Psoas muscle (tissue), 7 donors: ENCODE measurements at regions not wholly inside any gene's neighbourhood (a gene's known extent, or its start where the extent isn't known, plus 50 kb on each side); places are given as distances from the start of the nearest gene placed in this dataset.
"Not testable (repeated sequence)": the region's sequence is repeated elsewhere in the genome, so short reads cannot be mapped to it uniquely, and the experiment has no call there.

ENCODE experiments used
- ATAC-seq, 4 donors: fragments of 200-7000 bp; cut with Tn5 transposase; one replicate each; pipeline ENCODE4 v1.9.1; 2020; ENCODE audit warnings: moderate library complexity in 3 of 4, mild to moderate bottlenecking in 2 of 4
- DNase-seq, 2 donors: peaks; one replicate each; pipeline ENCODE4 v3.0.0-alpha.2; 2020
- H3K27ac ChIP-seq: fragments of 200-600 bp; one replicate; pipeline ENCODE4 v1.8.0; 2022
- H3K27me3 ChIP-seq, 3 donors: fragments of 200-600 bp in 1 of 3; one replicate each; pipeline versions ENCODE4 v1.6.1 to v1.8.0; 2013 to 2022; ENCODE audit warnings: low read length in 2 of 3, mild to moderate bottlenecking in 2 of 3, moderate library complexity in 1 of 3; ENCODE audit not compliant: insufficient read depth in 3 of 3
- H3K36me3 ChIP-seq, 2 donors: fragments of 200-600 bp in 1 of 2; one replicate each; pipeline versions ENCODE4 v1.6.1 to v1.8.0; 2013 to 2022; ENCODE audit warnings: low read depth in 1 of 2, mild to moderate bottlenecking in 1 of 2, moderate library complexity in 1 of 2; ENCODE audit not compliant: insufficient read depth in 1 of 2
- H3K4me1 ChIP-seq: fragments of 200-600 bp; one replicate; pipeline ENCODE4 v1.8.0; 2022
- H3K4me3 ChIP-seq: fragments of 200-600 bp; one replicate; pipeline ENCODE4 v1.8.0; 2022; ENCODE audit warnings: mild to moderate bottlenecking
- H3K9me3 ChIP-seq: fragments of 200-600 bp; one replicate; pipeline ENCODE4 v1.8.0; 2022
- WGBS, 3 donors: extraction: QIAGEN DNeasy Blood & Tissue Kit; methylation state at CpG; one replicate each; pipeline versions ENCODE4 v1.1.6 to v1.1.7; 2013; 5-methylcytosine and 5-hydroxymethylcytosine counted together
- intact Hi-C, 2 donors: fragments of 100-400 bp; cut with DNase I; formaldehyde crosslinking; loops; one replicate each; pipeline versions ENCODE4 v1.11.0 to v1.14.2; 2022
- TF ChIP-seq, protein P1 (sequence below): fragments of 200-600 bp; IDR thresholded peaks from one replicate; pipeline ENCODE4 v1.8.0; 2022; ENCODE audit warnings: antibody characterized with exemption
- donor health status: healthy with polysubstance abuse.
- donor health status: DM: no; HTN: no; CAD: no; lungs with moderate emphysema.
- donor health status: Bipolar disorder and iron deficiency.
- donor health status: healthy.
- donor health status: DM: yes; HTN: yes; CAD: no.
- donor health status: DM: no; HTN: no; CAD: no.
- donor health status: DM: yes; HTN: yes; CAD: no.

DNA sequence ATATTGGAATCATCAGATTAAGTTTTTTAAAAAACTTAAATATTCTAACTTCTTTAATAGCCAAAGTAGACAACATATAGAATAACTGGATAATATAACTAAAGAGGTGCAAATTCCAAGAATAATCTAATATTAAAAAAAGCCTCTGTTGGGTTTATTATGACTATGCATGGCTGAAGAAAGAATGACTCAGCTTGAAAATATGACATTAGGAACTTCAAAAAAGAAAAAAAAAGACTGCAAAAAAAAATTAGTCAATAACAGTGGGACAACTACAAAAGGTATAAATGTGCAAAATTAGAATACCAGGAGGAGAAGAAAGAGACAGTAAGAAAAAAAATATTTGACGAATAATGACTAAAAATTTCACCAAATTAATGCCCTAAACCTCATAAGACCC, 1178.0 kb downstream of the JRKL start:
- no peaks in the 10 kb centered on the region for H3K4me1 ChIP-seq
- H3K9me3 ChIP-seq: no peaks in the 10 kb centered on the region
- intact Hi-C loops: no loop called here
- 86 to 92% (median 90%) methylated on average over 1 of the region's 1 CpG for WGBS, 3 donors
- no peaks in the 10 kb centered on the region for H3K36me3 ChIP-seq
- no peaks in the 10 kb centered on the region for H3K27me3 ChIP-seq
- no peak for ATAC-seq
- H3K27ac ChIP-seq: no peak overlapping the region
- DNase-seq: no peak
- TF ChIP-seq, protein P1, sequence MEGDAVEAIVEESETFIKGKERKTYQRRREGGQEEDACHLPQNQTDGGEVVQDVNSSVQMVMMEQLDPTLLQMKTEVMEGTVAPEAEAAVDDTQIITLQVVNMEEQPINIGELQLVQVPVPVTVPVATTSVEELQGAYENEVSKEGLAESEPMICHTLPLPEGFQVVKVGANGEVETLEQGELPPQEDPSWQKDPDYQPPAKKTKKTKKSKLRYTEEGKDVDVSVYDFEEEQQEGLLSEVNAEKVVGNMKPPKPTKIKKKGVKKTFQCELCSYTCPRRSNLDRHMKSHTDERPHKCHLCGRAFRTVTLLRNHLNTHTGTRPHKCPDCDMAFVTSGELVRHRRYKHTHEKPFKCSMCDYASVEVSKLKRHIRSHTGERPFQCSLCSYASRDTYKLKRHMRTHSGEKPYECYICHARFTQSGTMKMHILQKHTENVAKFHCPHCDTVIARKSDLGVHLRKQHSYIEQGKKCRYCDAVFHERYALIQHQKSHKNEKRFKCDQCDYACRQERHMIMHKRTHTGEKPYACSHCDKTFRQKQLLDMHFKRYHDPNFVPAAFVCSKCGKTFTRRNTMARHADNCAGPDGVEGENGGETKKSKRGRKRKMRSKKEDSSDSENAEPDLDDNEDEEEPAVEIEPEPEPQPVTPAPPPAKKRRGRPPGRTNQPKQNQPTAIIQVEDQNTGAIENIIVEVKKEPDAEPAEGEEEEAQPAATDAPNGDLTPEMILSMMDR: no peak
- H3K4me3 ChIP-seq: no peak overlapping the region

DNA sequence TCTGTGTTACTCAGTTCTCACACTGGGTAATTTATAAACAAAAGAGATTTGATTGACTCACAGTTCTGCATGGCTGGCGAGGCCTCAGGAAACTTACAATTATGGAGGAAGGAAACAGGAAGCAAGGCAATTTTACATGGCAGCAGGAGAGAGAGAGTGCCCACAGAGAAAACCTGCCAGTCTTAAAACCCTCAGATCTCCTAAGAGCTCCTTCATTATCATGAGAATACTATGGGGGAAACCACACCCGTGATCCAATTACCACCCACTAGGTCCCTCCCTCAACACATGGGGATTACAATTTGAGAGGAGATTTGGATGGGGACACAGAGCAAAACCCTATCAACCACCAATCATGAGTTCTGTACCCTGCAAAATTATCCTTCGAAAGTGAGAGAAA, 1180.8 kb downstream of the JRKL start:
- Histone ChIP-seq H3K27me3 (no peaks in the 10 kb centered on the region), H3K27ac (no peak overlapping the region), H3K36me3 (no peaks in the 10 kb centered on the region), H3K4me3 (no peak overlapping the region), H3K4me1 (no peaks in the 10 kb centered on the region), H3K9me3 (no peaks in the 10 kb centered on the region)
- ATAC-seq (no peak), DNase-seq (no peak)
- 46 to 56% (median 54%) methylated on average over 3 of the region's 3 CpGs for WGBS, 3 donors
- intact Hi-C loops: no loop called here
- TF ChIP-seq, protein P1: no peak

DNA sequence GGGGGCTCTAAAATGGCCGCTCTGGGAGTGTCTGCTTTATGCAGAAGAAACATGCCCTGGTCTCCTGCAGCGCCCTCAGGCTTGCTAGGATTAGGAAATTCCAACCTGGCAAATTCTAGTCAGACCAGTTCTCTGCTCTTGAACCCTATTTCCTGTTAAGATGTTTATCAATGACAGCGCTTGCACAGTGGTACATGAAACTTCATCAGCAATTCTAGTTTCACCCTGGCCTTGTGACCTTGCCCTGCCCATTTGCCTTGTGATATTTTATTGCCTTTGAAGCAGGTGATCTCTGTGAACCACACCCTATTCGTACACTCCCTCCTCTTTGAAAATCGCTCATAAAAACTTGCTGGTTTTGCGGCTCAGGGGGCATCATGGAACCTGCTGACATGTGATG, 1184.0 kb downstream of the JRKL start:
- 88 to 90% (median 89%) methylated on average over 6 of the region's 6 CpGs for WGBS, 3 donors
- not testable (repeated sequence) for H3K4me1 ChIP-seq

DNA sequence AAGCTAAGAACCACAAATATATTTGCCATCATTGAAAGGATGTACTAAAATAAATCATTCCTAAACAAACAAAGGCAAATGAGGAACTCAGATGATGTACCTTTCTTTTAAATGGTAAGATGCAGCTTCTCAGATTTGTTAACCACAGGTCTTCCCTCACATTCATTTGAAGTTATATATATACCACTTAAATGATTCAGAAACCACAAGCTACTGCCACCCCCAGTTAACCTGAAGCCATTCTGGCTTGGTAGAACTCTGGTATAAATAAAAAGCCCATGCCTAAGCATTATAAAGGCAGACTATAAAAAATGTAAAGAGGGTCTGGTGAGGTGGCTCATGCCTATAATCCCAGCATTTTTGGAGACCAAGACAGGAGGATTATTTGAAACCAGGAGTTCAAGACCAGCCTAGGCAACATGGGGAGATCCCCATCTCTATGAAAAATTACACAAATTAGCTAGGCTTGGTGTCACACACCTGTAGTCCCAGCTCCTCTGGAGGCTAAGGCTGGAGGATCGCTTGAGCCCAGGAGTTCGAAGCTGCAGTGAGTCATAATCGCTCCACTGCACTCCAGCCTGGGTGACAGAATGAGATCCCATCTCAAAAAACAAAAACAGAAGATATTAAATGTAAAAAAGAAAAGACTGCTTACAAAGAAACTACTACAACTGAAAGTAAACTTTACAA, 1185.3 kb downstream of the JRKL start:
- TF ChIP-seq, protein P1: no peak
- Histone ChIP-seq H3K36me3 (no peaks in the 10 kb centered on the region), H3K9me3 (no peaks in the 10 kb centered on the region), H3K4me1 (no peaks in the 10 kb centered on the region), H3K4me3 (no peak overlapping the region), H3K27me3 (no peaks in the 10 kb centered on the region), H3K27ac (no peak overlapping the region)
- DNase-seq: no peak
- 92 to 96% (median 94%) methylated on average over 3 of the region's 3 CpGs for WGBS, 3 donors
- ATAC-seq: no peak
- intact Hi-C loops: no loop called here

More for the DNA sequence above, 1184.0 kb downstream of the JRKL start:
- intact Hi-C loops, H3K27me3 ChIP-seq, H3K27ac ChIP-seq, H3K9me3 ChIP-seq, ATAC-seq, H3K36me3 ChIP-seq, H3K4me3 ChIP-seq, DNase-seq: not testable (repeated sequence)

DNA sequence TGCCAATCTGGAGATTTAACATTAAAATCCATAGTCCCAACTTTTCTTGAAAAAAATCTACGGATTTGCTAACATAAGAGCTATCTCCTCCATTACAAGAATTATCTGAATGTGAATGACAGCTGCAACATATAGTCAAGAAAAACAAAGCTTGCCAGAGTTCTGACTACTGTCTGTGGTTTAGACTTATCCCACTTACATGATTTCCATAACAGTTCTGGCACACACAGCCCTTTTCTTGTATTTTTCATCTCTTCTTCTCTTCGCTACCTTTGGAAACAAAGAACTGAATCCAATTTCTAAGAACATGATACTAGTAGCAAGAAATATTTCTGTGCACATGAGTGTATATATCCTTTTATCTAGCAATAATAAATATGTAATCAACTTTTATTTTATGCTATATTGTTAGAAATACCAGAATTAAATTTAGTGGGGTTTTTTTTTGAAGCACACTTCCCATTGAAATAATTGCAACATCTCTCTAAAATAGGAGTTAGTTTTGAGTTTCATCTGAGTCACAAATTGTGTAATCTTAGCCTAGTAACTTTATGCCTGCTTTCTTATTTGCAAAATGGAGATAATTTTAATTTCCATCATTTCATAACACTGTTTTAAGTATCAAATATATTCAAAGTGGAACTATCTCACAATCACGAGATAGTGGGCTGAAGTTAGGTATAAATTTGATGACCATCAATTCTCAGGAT, 1217.6 kb downstream of the JRKL start:
- Histone ChIP-seq H3K9me3 (peaks cover 4% of the 10 kb centered on the region), H3K4me1 (no peaks in the 10 kb centered on the region), H3K36me3 (no peaks in the 10 kb centered on the region), H3K4me3 (no peak overlapping the region), H3K27me3 (no peaks in the 10 kb centered on the region), H3K27ac (no peak overlapping the region)
- WGBS, 3 donors: 60 to 74% (median 65%) methylated on average over 3 of the region's 3 CpGs
- no peak for ATAC-seq
- DNase-seq: no peak
- TF ChIP-seq, protein P1: no peak
- intact Hi-C loops: no loop called here
